ENCODE measurements at regions not wholly inside any gene's neighbourhood (a gene's known extent, or its start where the extent isn't known, plus 50 kb on each side); places are given as distances from the start of the nearest gene placed in this dataset.
"Not testable (repeated sequence)": the region's sequence is repeated elsewhere in the genome, so short reads cannot be mapped to it uniquely, and the experiment has no call there.

GRCh38 chr18:1846640-1847039 lies 724.7 kb downstream of the METTL4 start:
- ATAC-seq (ENCODE audit: low read depth in 2 of 2) (no peak), DNase-seq (no peak)
- H3K27ac Mint-ChIP-seq: no peak overlapping the region
- no peaks in the 10 kb centered on the region for H3K4me1 Mint-ChIP-seq
- peaks cover 0 to 6% (median 1%) of the 10 kb centered on the region in 7 donors for H3K9me3 Mint-ChIP-seq
- no peaks in the 10 kb centered on the region for H3K27me3 Mint-ChIP-seq
- H3K36me3 Mint-ChIP-seq: no peaks in the 10 kb centered on the region
- H3K4me3 Mint-ChIP-seq: no peak overlapping the region

- H3K9me3 Mint-ChIP-seq: peaks cover 0 to 6% (median 0%) of the 10 kb centered on the region in 7 donors
- no peak overlapping the region for H3K4me3 Mint-ChIP-seq
- no peak overlapping the region for H3K27ac Mint-ChIP-seq
- ATAC-seq (ENCODE audit: low read depth in 2 of 2): no peak
- no peaks in the 10 kb centered on the region for H3K36me3 Mint-ChIP-seq
- H3K4me1 Mint-ChIP-seq: no peaks in the 10 kb centered on the region
- no peak for DNase-seq
- H3K27me3 Mint-ChIP-seq: no peaks in the 10 kb centered on the region
Observed at GRCh38 chr18:1848716-1849115, 722.6 kb downstream of the METTL4 start.

GRCh38 chr18:1849386-1849785 lies 721.9 kb downstream of the METTL4 start:
- Mint-ChIP-seq H3K9me3 (peaks cover 0 to 5% (median 0%) of the 10 kb centered on the region in 7 donors), H3K27ac (no peak overlapping the region), H3K27me3 (no peaks in the 10 kb centered on the region), H3K36me3 (no peaks in the 10 kb centered on the region), H3K4me3 (no peak overlapping the region), H3K4me1 (no peaks in the 10 kb centered on the region)
- DNase-seq (no peak), ATAC-seq (ENCODE audit: low read depth in 2 of 2) (no peak)

GRCh38 chr18:1857281-1857680 lies 714.0 kb downstream of the METTL4 start:
- not testable (repeated sequence) for H3K36me3 Mint-ChIP-seq; H3K4me1 Mint-ChIP-seq; DNase-seq; H3K27ac Mint-ChIP-seq; ATAC-seq (ENCODE audit: low read depth in 2 of 2); H3K9me3 Mint-ChIP-seq; H3K27me3 Mint-ChIP-seq; H3K4me3 Mint-ChIP-seq

- H3K4me3 Mint-ChIP-seq: no peak overlapping the region
- no peaks in the 10 kb centered on the region for H3K4me1 Mint-ChIP-seq
- peaks cover 0 to 18% (median 7%) of the 10 kb centered on the region in 7 donors for H3K9me3 Mint-ChIP-seq
- no peak overlapping the region for H3K27ac Mint-ChIP-seq
- ATAC-seq (ENCODE audit: low read depth in 2 of 2) (no peak), DNase-seq (no peak)
- no peaks in the 10 kb centered on the region for H3K27me3 Mint-ChIP-seq
- H3K36me3 Mint-ChIP-seq: no peaks in the 10 kb centered on the region
Observed at GRCh38 chr18:1861473-1861872, 709.8 kb downstream of the METTL4 start.

GRCh38 chr18:1865869-1866268 lies 705.4 kb downstream of the METTL4 start:
- no peak for DNase-seq
- H3K4me1 Mint-ChIP-seq: no peaks in the 10 kb centered on the region
- H3K4me3 Mint-ChIP-seq: no peak overlapping the region
- ATAC-seq (ENCODE audit: low read depth in 2 of 2): no peak
- H3K27ac Mint-ChIP-seq: no peak overlapping the region
- no peaks in the 10 kb centered on the region for H3K36me3 Mint-ChIP-seq
- no peaks in the 10 kb centered on the region for H3K27me3 Mint-ChIP-seq
- H3K9me3 Mint-ChIP-seq: peaks cover 0 to 18% (median 7%) of the 10 kb centered on the region in 7 donors

GRCh38 chr18:1872274-1872673 lies 699.0 kb downstream of the METTL4 start:
- ATAC-seq (ENCODE audit: low read depth in 2 of 2) (no peak), DNase-seq (no peak)
- H3K36me3 Mint-ChIP-seq: no peaks in the 10 kb centered on the region
- H3K4me3 Mint-ChIP-seq: no peak overlapping the region
- no peaks in the 10 kb centered on the region for H3K9me3 Mint-ChIP-seq
- no peaks in the 10 kb centered on the region for H3K27me3 Mint-ChIP-seq
- no peak overlapping the region for H3K27ac Mint-ChIP-seq
- H3K4me1 Mint-ChIP-seq: no peaks in the 10 kb centered on the region

GRCh38 chr18:1875219-1875618 lies 696.1 kb downstream of the METTL4 start:
- Mint-ChIP-seq H3K9me3 (no peaks in the 10 kb centered on the region), H3K36me3 (no peaks in the 10 kb centered on the region), H3K4me3 (no peak overlapping the region), H3K27me3 (no peaks in the 10 kb centered on the region), H3K4me1 (no peaks in the 10 kb centered on the region), H3K27ac (no peak overlapping the region)
- DNase-seq (no peak), ATAC-seq (ENCODE audit: low read depth in 2 of 2) (no peak)

GRCh38 chr18:1884623-1885022 lies 686.7 kb downstream of the METTL4 start:
- Mint-ChIP-seq H3K36me3 (no peaks in the 10 kb centered on the region), H3K4me3 (no peak overlapping the region), H3K4me1 (no peaks in the 10 kb centered on the region), H3K9me3 (peaks cover 0 to 2% (median 0%) of the 10 kb centered on the region in 7 donors), H3K27ac (no peak overlapping the region), H3K27me3 (no peaks in the 10 kb centered on the region)
- no peak for ATAC-seq (ENCODE audit: low read depth in 2 of 2)
- DNase-seq: no peak

GRCh38 chr18:1891641-1892040 lies 679.7 kb downstream of the METTL4 start:
- Mint-ChIP-seq H3K9me3 (no peaks in the 10 kb centered on the region), H3K36me3 (no peaks in the 10 kb centered on the region), H3K27ac (peak overlapping the region in 1 of 6 donors; percentile 34), H3K4me1 (no peaks in the 10 kb centered on the region), H3K4me3 (no peak overlapping the region), H3K27me3 (no peaks in the 10 kb centered on the region)
- ATAC-seq (ENCODE audit: low read depth in 2 of 2) (no peak), DNase-seq (no peak)

- no peak overlapping the region for H3K4me3 Mint-ChIP-seq
- H3K27ac Mint-ChIP-seq: no peak overlapping the region
- H3K4me1 Mint-ChIP-seq: no peaks in the 10 kb centered on the region
- H3K9me3 Mint-ChIP-seq: no peaks in the 10 kb centered on the region
- DNase-seq: no peak
- no peaks in the 10 kb centered on the region for H3K27me3 Mint-ChIP-seq
- H3K36me3 Mint-ChIP-seq: no peaks in the 10 kb centered on the region
- ATAC-seq (ENCODE audit: low read depth in 2 of 2): no peak
Observed at GRCh38 chr18:1892191-1892590, 679.1 kb downstream of the METTL4 start.

- Mint-ChIP-seq H3K4me1 (no peaks in the 10 kb centered on the region), H3K36me3 (no peaks in the 10 kb centered on the region), H3K27me3 (peaks cover 0 to 4% (median 0%) of the 10 kb centered on the region in 3 donors), H3K4me3 (no peak overlapping the region), H3K27ac (peak overlapping the region in 1 of 6 donors; percentile 19), H3K9me3 (peaks cover 0 to 4% (median 0%) of the 10 kb centered on the region in 7 donors)
- no peak for DNase-seq
- ATAC-seq (ENCODE audit: low read depth in 2 of 2): no peak
Observed at GRCh38 chr18:1895456-1896185, 675.7 kb downstream of the METTL4 start.

- no peak for DNase-seq
- Mint-ChIP-seq H3K36me3 (peaks cover 0 to 7% of the 10 kb centered on the region in 2 donors), H3K27ac (no peak overlapping the region), H3K27me3 (no peaks in the 10 kb centered on the region), H3K4me3 (no peak overlapping the region), H3K9me3 (peaks cover 3 to 12% (median 8%) of the 10 kb centered on the region in 7 donors), H3K4me1 (no peaks in the 10 kb centered on the region)
- ATAC-seq (ENCODE audit: low read depth in 2 of 2): no peak
Observed at GRCh38 chr18:1906421-1906820, 664.9 kb downstream of the METTL4 start.

- Mint-ChIP-seq H3K4me1 (no peaks in the 10 kb centered on the region), H3K27ac (no peak overlapping the region), H3K36me3 (peaks cover 0 to 7% of the 10 kb centered on the region in 2 donors), H3K9me3 (peaks cover 3 to 12% (median 8%) of the 10 kb centered on the region in 7 donors), H3K27me3 (no peaks in the 10 kb centered on the region), H3K4me3 (no peak overlapping the region)
- ATAC-seq (ENCODE audit: low read depth in 2 of 2) (no peak), DNase-seq (no peak)
Observed at GRCh38 chr18:1907470-1908206, 663.7 kb downstream of the METTL4 start.

All from naive B cell (primary cell).